Fibroblast of peridontal ligament (primary cell): ENCODE measurements at regions not wholly inside any gene's neighbourhood (a gene's known extent, or its start where the extent isn't known, plus 50 kb on each side); places are given as distances from the start of the nearest gene placed in this dataset.
"Not testable (repeated sequence)": the region's sequence is repeated elsewhere in the genome, so short reads cannot be mapped to it uniquely, and the experiment has no call there.

Experiments
- DNase-seq: peaks from one replicate; pipeline ENCODE4 v3.0.0-alpha.2; 2010; ENCODE audit errors: extremely low read depth

- DNase-seq, result no peak
These were observed 815.5 kb downstream of the FAT4 start for GRCh38 chr4:126130215-126130614.

GRCh38 chr4:126136922-126137781, 822.4 kb downstream of the FAT4 start:
- no peak for DNase-seq

- DNase-seq, result no peak
These were observed 823.0 kb downstream of the FAT4 start for GRCh38 chr4:126137782-126138170.

GRCh38 chr4:126144543-126145237, 829.9 kb downstream of the FAT4 start:
- peak; percentile 16 for DNase-seq

- peak; percentile 13 for DNase-seq
These were observed 853.7 kb downstream of the FAT4 start for GRCh38 chr4:126168484-126168883.

GRCh38 chr4:126172126-126172525, 857.4 kb downstream of the FAT4 start:
- DNase-seq, result no peak

- DNase-seq, result no peak
These were observed 859.9 kb downstream of the FAT4 start for GRCh38 chr4:126174627-126175026.

GRCh38 chr4:126180642-126181041, 865.9 kb downstream of the FAT4 start:
- no peak for DNase-seq

GRCh38 chr4:126182336-126182735, 867.6 kb downstream of the FAT4 start:
- DNase-seq, result no peak

- peak; percentile 3 for DNase-seq
These were observed 868.0 kb downstream of the FAT4 start for GRCh38 chr4:126182786-126183185.

- no peak for DNase-seq
These were observed 868.5 kb downstream of the FAT4 start for GRCh38 chr4:126183206-126183605.

- DNase-seq, result no peak
These were observed 876.8 kb downstream of the FAT4 start for GRCh38 chr4:126191536-126191935.

GRCh38 chr4:126192506-126192905, 877.8 kb downstream of the FAT4 start:
- no peak for DNase-seq

GRCh38 chr4:126201251-126202138, 886.7 kb downstream of the FAT4 start:
- DNase-seq, result not testable (repeated sequence)

GRCh38 chr4:126202226-126202625, 887.5 kb downstream of the FAT4 start:
- no peak for DNase-seq

GRCh38 chr4:126207910-126208309, 893.2 kb downstream of the FAT4 start:
- no peak for DNase-seq

- peak; percentile 65 for DNase-seq
These were observed 894.4 kb downstream of the FAT4 start for GRCh38 chr4:126209147-126209546.

- no peak for DNase-seq
These were observed 899.2 kb downstream of the FAT4 start for GRCh38 chr4:126213996-126214395.

- DNase-seq, result no peak
These were observed 901.0 kb downstream of the FAT4 start for GRCh38 chr4:126215759-126216158.

GRCh38 chr4:126216611-126217010, 901.9 kb downstream of the FAT4 start:
- DNase-seq, result no peak

GRCh38 chr4:126221282-126221681, 906.5 kb downstream of the FAT4 start:
- DNase-seq, result no peak

GRCh38 chr4:126221717-126222340, 907.1 kb downstream of the FAT4 start:
- DNase-seq, result no peak
